Neural progenitor cell (in vitro differentiated cells): ENCODE measurements at regions not wholly inside any gene's neighbourhood (a gene's known extent, or its start where the extent isn't known, plus 50 kb on each side); places are given as distances from the start of the nearest gene placed in this dataset.

Source experiments
- DNase-seq: peaks from one replicate; pipeline ENCODE4 v3.0.0-alpha.2; 2016; ENCODE audit warnings: low spot score
- H2AFZ ChIP-seq: fragments of 200-600 bp; sonication (generic); replicated peaks from 2 replicates; pipeline ENCODE4 v1.6.1; 2016; ENCODE audit warnings: antibody characterized with exemption
- H3F3A ChIP-seq: fragments of 200-600 bp; sonication (generic); 2 replicates; pipeline ENCODE4 v1.6.1; 2016; ENCODE audit warnings: antibody characterized with exemption, low read depth
- H3K27ac ChIP-seq: fragments of 200-600 bp; sonication (generic); 2 replicates; pipeline ENCODE4 v1.5.1; 2016; ENCODE audit warnings: mild to moderate bottlenecking
- H3K27me3 ChIP-seq: fragments of 200-600 bp; sonication (generic); 2 replicates; pipeline ENCODE4 v1.6.1; 2016; ENCODE audit warnings: mild to moderate bottlenecking, moderate library complexity
- H3K36me3 ChIP-seq: fragments of 200-600 bp; sonication (generic); 2 replicates; pipeline ENCODE4 v1.5.1; 2016
- H3K4me1 ChIP-seq: fragments of 200-600 bp; sonication (generic); 2 replicates; pipeline ENCODE4 v1.6.1; 2016; ENCODE audit warnings: mixed run types
- H3K4me2 ChIP-seq: fragments of 200-600 bp; sonication (generic); 2 replicates; pipeline ENCODE4 v1.6.1; 2016
- H3K4me3 ChIP-seq: fragments of 200-600 bp; sonication (generic); 2 replicates; pipeline ENCODE4 v1.5.1; 2016
- H3K79me2 ChIP-seq: fragments of 200-600 bp; sonication (generic); 2 replicates; pipeline ENCODE4 v1.6.1; 2016; ENCODE audit warnings: low read depth
- H3K9ac ChIP-seq: fragments of 200-600 bp; sonication (generic); 2 replicates; pipeline ENCODE4 v1.6.1; 2016
- H3K9me3 ChIP-seq: fragments of 200-600 bp; sonication (generic); 2 replicates; pipeline ENCODE4 v1.5.1; 2016; ENCODE audit warnings: low read depth
- H4K20me1 ChIP-seq: fragments of 200-600 bp; sonication (generic); 2 replicates; pipeline ENCODE4 v1.6.1; 2016; ENCODE audit warnings: low read depth
- H3K27ac Mint-ChIP-seq: 3 replicates; pipeline ENCODE4 v1.8.0; 2021; ENCODE audit warnings: mixed read lengths
- H3K27me3 Mint-ChIP-seq: 2 replicates; pipeline ENCODE4 v1.8.0; 2022; ENCODE audit warnings: low read depth, mild to moderate bottlenecking, inconsistent platforms, moderate library complexity, mixed read lengths; ENCODE audit not compliant: insufficient read depth
- H3K36me3 Mint-ChIP-seq: 3 replicates; pipeline ENCODE4 v1.8.0; 2021; ENCODE audit warnings: mixed read lengths
- H3K4me1 Mint-ChIP-seq: 3 replicates; pipeline ENCODE4 v1.8.0; 2021; ENCODE audit warnings: mixed read lengths
- H3K4me3 Mint-ChIP-seq: 3 replicates; pipeline ENCODE4 v1.8.0; 2021; ENCODE audit warnings: mild to moderate bottlenecking, moderate library complexity, mixed read lengths
- H3K9me3 Mint-ChIP-seq: 3 replicates; pipeline ENCODE4 v1.8.0; 2020; ENCODE audit warnings: mixed read lengths
- CTCF ChIP-seq: fragments of 200-600 bp; sonication (generic); IDR thresholded peaks from 2 replicates; pipeline ENCODE4 v1.5.1; 2017; ENCODE audit warnings: antibody characterized with exemption, mild to moderate bottlenecking
- EZH2 ChIP-seq: fragments of 200-600 bp; sonication (generic); IDR thresholded peaks from 2 replicates; pipeline ENCODE4 v1.6.1; 2017; ENCODE audit warnings: antibody characterized with exemption, mild to moderate bottlenecking, moderate library complexity
- EZH2phosphoT487 ChIP-seq: fragments of 200-600 bp; sonication (generic); IDR thresholded peaks from 2 replicates; pipeline ENCODE4 v1.6.1; 2017; ENCODE audit warnings: antibody characterized with exemption

GRCh38 chr10:57460540-57460939 is 807.2 kb downstream of the IPMK start:
- Histone ChIP-seq H3F3A (no peaks in the 10 kb centered on the region), H3K4me2 (no peak overlapping the region), H3K4me1 (no peaks in the 10 kb centered on the region), H3K27ac (no peak overlapping the region), H3K9me3 (no peaks in the 10 kb centered on the region), H3K79me2 (no peaks in the 10 kb centered on the region), H3K9ac (no peak overlapping the region), H3K36me3 (no peaks in the 10 kb centered on the region), H2AFZ (no peak overlapping the region), H4K20me1 (no peaks in the 10 kb centered on the region), H3K4me3 (no peak overlapping the region), H3K27me3 (no peaks in the 10 kb centered on the region)
- Mint-ChIP-seq H3K4me3 (no peak overlapping the region), H3K27ac (no peak overlapping the region), H3K4me1 (no peaks in the 10 kb centered on the region), H3K36me3 (no peaks in the 10 kb centered on the region), H3K9me3 (no peaks in the 10 kb centered on the region), H3K27me3 (no peaks in the 10 kb centered on the region)
- TF ChIP-seq EZH2phosphoT487 (no peak), EZH2 (no peak), CTCF (no peak)
- DNase-seq = no peak

DNA sequence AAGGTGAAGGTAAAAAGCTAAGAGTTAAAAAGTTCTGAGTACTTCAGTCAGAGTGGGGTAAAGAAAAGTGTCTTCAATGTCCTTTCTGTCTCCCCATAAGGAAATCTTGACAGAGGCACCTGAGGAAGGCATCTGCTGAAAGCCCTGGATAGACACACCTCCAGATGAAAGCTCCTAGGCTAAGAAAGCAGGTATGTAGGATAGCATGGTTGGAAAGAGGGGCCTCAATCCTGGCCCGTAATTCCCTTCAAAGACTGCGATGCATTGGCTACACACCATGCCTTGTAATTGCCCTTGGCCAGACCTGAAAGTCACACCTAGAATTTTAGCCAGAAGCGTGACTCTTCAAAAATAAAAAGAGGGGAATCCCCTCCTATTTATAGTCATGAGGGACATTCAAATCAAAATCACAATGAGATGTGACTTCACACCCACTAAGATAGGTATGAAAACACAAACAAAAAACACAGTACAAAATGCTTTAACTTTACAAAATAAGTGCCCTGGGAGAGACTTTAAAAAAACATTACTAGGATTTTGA is 809.7 kb downstream of the IPMK start:
- H3F3A ChIP-seq = no peaks in the 10 kb centered on the region
- H3K4me3 ChIP-seq = no peak overlapping the region
- H3K36me3 Mint-ChIP-seq = no peaks in the 10 kb centered on the region
- H3K27ac ChIP-seq = no peak overlapping the region
- H3K4me1 Mint-ChIP-seq = no peaks in the 10 kb centered on the region
- H3K9ac ChIP-seq = no peak overlapping the region
- H3K27me3 ChIP-seq = no peaks in the 10 kb centered on the region
- no peaks in the 10 kb centered on the region for H3K27me3 Mint-ChIP-seq
- H3K4me2 ChIP-seq = no peak overlapping the region
- H3K9me3 ChIP-seq = no peaks in the 10 kb centered on the region
- H3K4me1 ChIP-seq = peaks cover 9% of the 10 kb centered on the region
- H3K27ac Mint-ChIP-seq = no peak overlapping the region
- H2AFZ ChIP-seq = no peak overlapping the region
- H3K9me3 Mint-ChIP-seq = no peaks in the 10 kb centered on the region
- H3K4me3 Mint-ChIP-seq = no peak overlapping the region
- no peaks in the 10 kb centered on the region for H3K79me2 ChIP-seq
- no peak for DNase-seq
- H4K20me1 ChIP-seq = no peaks in the 10 kb centered on the region
- no peak for TF ChIP-seq EZH2
- TF ChIP-seq CTCF = no peak
- TF ChIP-seq EZH2phosphoT487 = no peak
- no peaks in the 10 kb centered on the region for H3K36me3 ChIP-seq

GRCh38 chr10:57430376-57430775 is 837.3 kb downstream of the IPMK start:
- Histone ChIP-seq H3K9me3 (no peaks in the 10 kb centered on the region), H4K20me1 (no peaks in the 10 kb centered on the region), H3K79me2 (no peaks in the 10 kb centered on the region), H3K9ac (no peak overlapping the region), H3K27me3 (no peaks in the 10 kb centered on the region), H3K4me3 (no peak overlapping the region), H2AFZ (no peak overlapping the region), H3F3A (no peaks in the 10 kb centered on the region), H3K4me1 (no peaks in the 10 kb centered on the region), H3K4me2 (no peak overlapping the region), H3K36me3 (no peaks in the 10 kb centered on the region), H3K27ac (no peak overlapping the region)
- Mint-ChIP-seq H3K4me1 (no peaks in the 10 kb centered on the region), H3K36me3 (no peaks in the 10 kb centered on the region), H3K9me3 (no peaks in the 10 kb centered on the region), H3K27ac (no peak overlapping the region), H3K4me3 (no peak overlapping the region), H3K27me3 (no peaks in the 10 kb centered on the region)
- TF ChIP-seq CTCF = no peak
- no peak for DNase-seq
